ENCODE measurements at regions not wholly inside any gene's neighbourhood (a gene's known extent, or its start where the extent isn't known, plus 50 kb on each side); places are given as distances from the start of the nearest gene placed in this dataset.
"Not testable (repeated sequence)": the region's sequence is repeated elsewhere in the genome, so short reads cannot be mapped to it uniquely, and the experiment has no call there.

GRCh38 chr5:157963244-157963643, 104.3 kb upstream of the CLINT1 start:
- H3K9me3 Mint-ChIP-seq = peaks cover 9% of the 10 kb centered on the region; the same call in 1 of the 2 replicates
- H3K27me3 Mint-ChIP-seq (ENCODE audit: low read depth) = no peaks in the 10 kb centered on the region
- H3K27ac Mint-ChIP-seq = peak overlapping the region; percentile 5; the same call in 1 of the 2 replicates
- no peak for TF ChIP-seq ZBTB21 (CRISPR knock-in tag; IDR thresholded peaks at IDR 0.05; ENCODE audit: borderline replicate concordance)
- no peak for TF ChIP-seq E2F4 (CRISPR knock-in tag; IDR thresholded peaks at IDR 0.05; ENCODE audit: borderline replicate concordance, low read depth)
- no peak for TF ChIP-seq JUN (CRISPR knock-in tag; IDR thresholded peaks at IDR 0.05)
- TF ChIP-seq SMAD3 (CRISPR knock-in tag; IDR thresholded peaks at IDR 0.05; ENCODE audit: borderline replicate concordance) = no peak
- TF ChIP-seq ZBTB43 (CRISPR knock-in tag; IDR thresholded peaks at IDR 0.05) = no peak
- no peak for TF ChIP-seq NFYB (CRISPR knock-in tag; conservative IDR thresholded peaks at IDR 0.05; ENCODE audit: low read depth)
- TF ChIP-seq EMX1 (CRISPR knock-in tag; IDR thresholded peaks at IDR 0.05) = no peak
- no peak for TF ChIP-seq GABPB1 (CRISPR knock-in tag; IDR thresholded peaks at IDR 0.05)
- no peak for TF ChIP-seq USF2 (CRISPR knock-in tag; IDR thresholded peaks at IDR 0.05)
- no peak for TF ChIP-seq ELF4 (CRISPR knock-in tag; IDR thresholded peaks at IDR 0.05; ENCODE audit: low read depth)
- POLR2A ChIA-PET = no interaction called here
- no peak for ATAC-seq
- no peak for DNase-seq (ENCODE audit: low spot score)
- no peak overlapping the region for H3K4me3 Mint-ChIP-seq
- H3K36me3 Mint-ChIP-seq = no peaks in the 10 kb centered on the region
- peaks cover 57% of the 10 kb centered on the region for H3K4me1 Mint-ChIP-seq
- CTCF ChIA-PET = interaction anchor here (1.2 to 1.6 kb wide), 2 partner anchors 14 to 220 kb away, joined by 4 to 10 read pairs; partner anchors contain the start of gene LSM11

GRCh38 chr5:157962686-157963085, 103.7 kb upstream of the CLINT1 start:
- ATAC-seq; H3K9me3 Mint-ChIP-seq; POLR2A ChIA-PET; H3K36me3 Mint-ChIP-seq; H3K4me3 Mint-ChIP-seq; H3K27ac Mint-ChIP-seq; DNase-seq (ENCODE audit: low spot score); H3K27me3 Mint-ChIP-seq (ENCODE audit: low read depth): not testable (repeated sequence)
- peaks cover 53% of the 10 kb centered on the region for H3K4me1 Mint-ChIP-seq
- CTCF ChIA-PET = interaction anchor here (1.2 to 4.2 kb wide), 3 partner anchors 13 to 219 kb away, joined by 4 to 28 read pairs (median 4); partner anchors contain the start of gene LSM11

GRCh38 chr5:157961896-157962590, 103.1 kb upstream of the CLINT1 start:
- no peak overlapping the region for H3K27ac Mint-ChIP-seq

GRCh38 chr5:157961176-157961575, 102.2 kb upstream of the CLINT1 start:
- H3K4me3 Mint-ChIP-seq = no peak overlapping the region
- H3K27ac Mint-ChIP-seq = no peak overlapping the region
- no peaks in the 10 kb centered on the region for H3K27me3 Mint-ChIP-seq (ENCODE audit: low read depth)
- CTCF ChIA-PET = interaction anchor here (1.3 to 4.2 kb wide), 2 partner anchors 12 to 106 kb away, joined by 4 to 28 read pairs; no protein-coding TSS in a partner anchor
- H3K4me1 Mint-ChIP-seq = peaks cover 37% of the 10 kb centered on the region
- POLR2A ChIA-PET = no interaction called here
- H3K9me3 Mint-ChIP-seq = peaks cover 3% of the 10 kb centered on the region; the same call in 1 of the 2 replicates
- DNase-seq (ENCODE audit: low spot score) = no peak
- no peak for ATAC-seq
- no peaks in the 10 kb centered on the region for H3K36me3 Mint-ChIP-seq
- TF ChIP-seq HMGA2 (CRISPR knock-in tag; IDR thresholded peaks at IDR 0.05) = no peak
- no peak for TF ChIP-seq GTF2I (CRISPR knock-in tag; conservative IDR thresholded peaks at IDR 0.05)
- TF ChIP-seq E2F1 (CRISPR knock-in tag; IDR thresholded peaks at IDR 0.05) = no peak
- no peak for TF ChIP-seq RORB (CRISPR knock-in tag; IDR thresholded peaks at IDR 0.05)
- no peak for TF ChIP-seq JAZF1 (CRISPR knock-in tag; IDR thresholded peaks at IDR 0.05)
- TF ChIP-seq ZNF219 (CRISPR knock-in tag; IDR thresholded peaks at IDR 0.05; ENCODE audit: borderline replicate concordance) = no peak
- no peak for TF ChIP-seq ZNF425 (CRISPR knock-in tag; conservative IDR thresholded peaks at IDR 0.05)
- TF ChIP-seq ZNF671 (CRISPR knock-in tag; IDR thresholded peaks at IDR 0.05) = no peak

More at GRCh38 chr5:157961896-157962590, 103.1 kb upstream of the CLINT1 start:
- Mint-ChIP-seq H3K36me3 (no peaks in the 10 kb centered on the region), H3K4me3 (no peak overlapping the region), H3K4me1 (peaks cover 46% of the 10 kb centered on the region), H3K27me3 (ENCODE audit: low read depth) (no peaks in the 10 kb centered on the region), H3K9me3 (peaks cover 3% of the 10 kb centered on the region; the same call in 1 of the 2 replicates)
- ChIA-PET POLR2A (no interaction called here), CTCF (interaction anchor here (1.2 to 4.2 kb wide), 3 partner anchors 13 to 218 kb away, joined by 4 to 28 read pairs (median 4); partner anchors contain the start of gene LSM11)
- DNase-seq (ENCODE audit: low spot score) (no peak), ATAC-seq (no peak)
- TF ChIP-seq MYBL2 (CRISPR knock-in tag; IDR thresholded peaks at IDR 0.05) = no peak
- TF ChIP-seq ZNF423 (CRISPR knock-in tag; IDR thresholded peaks at IDR 0.05) = no peak
- TF ChIP-seq TEAD4 (CRISPR knock-in tag; IDR thresholded peaks at IDR 0.05) = no peak
- TF ChIP-seq ZMAT4 (CRISPR knock-in tag; IDR thresholded peaks at IDR 0.05) = no peak
- TF ChIP-seq SMAD3 (CRISPR knock-in tag; IDR thresholded peaks at IDR 0.05; ENCODE audit: borderline replicate concordance) = no peak

All from WTC11 (cell line).